HG02588 (cell line): ENCODE measurements at regions not wholly inside any gene's neighbourhood (a gene's known extent, or its start where the extent isn't known, plus 50 kb on each side); places are given as distances from the start of the nearest gene placed in this dataset.
"Not testable (repeated sequence)": the region's sequence is repeated elsewhere in the genome, so short reads cannot be mapped to it uniquely, and the experiment has no call there.

Experiments
- ATAC-seq: cut with Tn5 transposase; IDR thresholded peaks from one replicate; pipeline ENCODE4 v1.9.1; 2021; ENCODE audit warnings: mild to moderate bottlenecking, moderate library complexity; ENCODE audit not compliant: unreplicated experiment

DNA sequence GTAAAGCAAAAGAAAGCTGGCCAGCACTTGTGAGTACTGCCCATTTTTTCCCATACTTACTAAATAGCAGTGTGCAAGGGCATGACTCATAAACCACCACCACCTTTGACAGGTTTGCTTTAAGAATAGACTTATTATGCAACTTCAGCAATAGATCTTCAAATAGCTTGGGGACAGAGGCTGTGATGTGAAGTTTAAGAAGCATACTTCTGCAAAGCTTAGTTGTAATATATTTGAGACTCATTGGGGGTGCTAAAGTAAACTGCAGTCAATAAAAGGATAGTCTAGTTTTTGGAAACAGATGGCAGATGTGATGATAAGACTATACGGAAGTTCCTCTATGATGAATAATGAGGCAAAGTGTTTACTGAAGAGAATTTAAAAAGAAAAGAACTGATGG, 210.0 kb downstream of the PLA2G4A start:
- ATAC-seq, result no peak

DNA sequence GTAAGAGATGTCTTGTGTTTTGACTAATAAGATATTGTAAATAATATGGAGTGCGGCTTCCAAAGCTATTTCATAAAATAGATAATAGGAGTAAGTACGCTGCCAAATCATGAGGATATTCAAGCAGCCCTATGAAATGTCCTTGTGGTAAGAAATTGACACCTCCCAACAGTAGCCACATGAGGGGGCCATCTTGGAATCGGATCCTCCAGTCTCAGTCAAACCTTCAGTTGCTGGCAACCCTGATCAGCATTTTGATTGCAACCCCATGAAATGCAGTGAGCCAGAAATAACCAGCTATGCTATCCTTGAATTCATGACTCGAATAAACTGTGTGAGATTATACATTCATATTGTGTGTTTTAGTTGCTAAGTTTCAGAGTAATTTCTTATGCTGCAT, 212.4 kb downstream of the PLA2G4A start:
- no peak for ATAC-seq

DNA sequence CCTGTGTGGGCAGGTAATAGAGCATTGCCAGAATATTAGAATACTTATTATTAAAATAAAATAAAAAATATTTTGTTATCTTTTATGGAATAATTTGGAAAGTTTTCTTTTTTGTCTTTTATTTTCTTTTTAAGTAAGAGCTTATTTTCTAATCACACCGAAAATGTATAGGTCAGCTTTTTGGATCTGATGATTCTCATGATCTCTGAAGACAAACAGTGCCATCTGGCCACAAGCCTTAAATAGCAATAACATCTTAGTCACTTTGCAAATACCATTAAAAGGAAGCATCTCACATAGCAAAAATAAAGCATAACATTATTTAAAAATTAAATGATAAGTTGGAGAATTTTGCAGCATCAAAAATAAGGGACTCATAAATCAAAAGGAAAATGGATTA, 213.8 kb downstream of the PLA2G4A start:
- ATAC-seq, result no peak

DNA sequence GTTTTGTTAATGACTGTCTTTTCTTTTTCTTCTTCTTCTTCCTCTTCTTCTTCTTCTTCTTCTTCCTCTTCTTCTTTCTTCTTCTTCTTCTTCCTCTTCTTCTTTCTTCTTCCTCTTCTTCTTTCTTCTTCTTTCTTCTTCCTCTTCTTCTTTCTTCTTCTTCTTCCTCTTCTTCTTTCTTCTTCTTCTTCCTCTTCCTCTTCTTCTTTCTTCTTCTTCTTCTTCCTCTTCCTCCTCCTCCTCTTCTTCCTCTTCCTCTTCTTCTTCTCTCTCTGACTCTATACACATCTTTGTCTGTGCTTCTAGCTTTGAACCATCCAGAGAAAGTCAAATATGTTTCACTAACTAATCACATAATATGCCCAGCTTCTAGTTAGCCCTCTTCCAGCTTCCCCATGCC, 214.7 kb downstream of the PLA2G4A start:
- not testable (repeated sequence) for ATAC-seq

DNA sequence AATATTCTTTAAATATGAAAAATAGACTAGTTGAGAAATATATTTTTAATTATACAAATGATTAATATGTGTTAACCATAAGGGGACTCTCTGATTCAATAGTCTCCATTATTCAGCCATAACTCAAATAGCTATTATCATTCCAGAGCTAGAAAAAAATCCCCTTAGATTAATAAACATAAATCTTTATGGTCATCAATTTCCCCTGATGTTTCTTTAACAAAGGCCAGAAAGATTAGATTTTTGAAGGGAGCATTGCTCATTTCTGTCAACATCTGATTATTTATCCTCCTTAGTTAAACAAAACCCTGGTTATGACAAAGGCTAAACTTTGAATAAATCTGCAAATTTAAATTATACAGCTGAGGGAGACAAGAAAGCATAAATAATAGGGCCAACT, 215.7 kb downstream of the PLA2G4A start:
- ATAC-seq, result no peak

DNA sequence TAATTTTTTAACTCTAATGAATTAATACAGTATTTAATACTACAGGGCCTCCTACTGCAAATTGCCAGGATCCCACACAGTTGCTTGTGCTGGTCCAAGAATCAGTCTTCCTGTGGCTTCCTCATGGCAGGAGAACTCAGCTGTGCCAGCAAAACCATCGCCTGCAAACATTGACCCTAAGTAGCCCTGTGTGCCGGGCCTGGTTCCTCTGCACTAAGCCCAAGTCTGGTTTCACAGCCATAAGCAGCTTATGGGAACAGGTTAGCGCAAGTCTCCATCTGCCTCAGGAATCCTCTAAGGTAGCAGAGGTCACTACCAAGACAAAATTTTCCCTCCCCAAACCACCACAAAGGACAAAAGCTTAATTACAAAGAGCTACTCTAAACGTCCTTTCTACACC, 216.6 kb downstream of the PLA2G4A start:
- ATAC-seq, result no peak

DNA sequence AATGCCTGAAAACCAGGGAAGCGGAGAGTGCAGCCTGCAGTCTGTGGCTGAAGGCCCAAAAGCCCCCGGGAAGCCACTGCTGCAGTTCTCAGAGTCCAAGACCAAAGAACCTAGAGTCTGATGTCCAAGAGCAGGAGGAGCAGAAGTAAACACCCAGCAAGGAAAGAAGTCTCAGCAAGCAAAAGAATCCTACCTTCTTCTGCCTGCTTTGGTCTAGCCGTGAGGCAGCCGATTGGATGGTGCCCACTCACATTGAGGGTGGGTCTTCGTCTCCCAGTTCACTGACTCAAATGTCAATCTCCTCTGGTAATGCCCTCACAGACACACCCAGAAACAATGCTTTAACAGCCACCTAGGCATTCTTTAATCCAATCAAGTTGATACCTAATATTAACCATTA, 217.5 kb downstream of the PLA2G4A start:
- ATAC-seq, result no peak

DNA sequence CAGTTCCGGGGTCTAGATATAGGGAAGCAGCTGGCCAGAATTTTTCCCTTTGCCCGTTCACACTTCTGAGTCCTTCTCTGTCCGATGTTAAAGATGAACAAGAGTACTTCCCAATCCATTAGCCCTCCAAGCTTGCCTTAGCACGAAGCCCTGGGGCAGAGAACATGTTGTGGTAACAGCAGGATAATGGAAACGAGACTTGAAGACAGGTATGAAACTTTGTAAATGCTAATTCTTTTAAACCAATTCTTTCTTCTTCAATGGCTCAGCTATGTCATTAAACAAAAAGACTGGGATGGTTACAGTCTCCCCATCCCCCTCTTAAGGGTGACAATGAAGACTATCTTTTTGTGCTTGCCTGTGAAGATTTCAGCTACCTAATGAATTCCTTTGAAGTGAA, 218.5 kb downstream of the PLA2G4A start:
- no peak for ATAC-seq

DNA sequence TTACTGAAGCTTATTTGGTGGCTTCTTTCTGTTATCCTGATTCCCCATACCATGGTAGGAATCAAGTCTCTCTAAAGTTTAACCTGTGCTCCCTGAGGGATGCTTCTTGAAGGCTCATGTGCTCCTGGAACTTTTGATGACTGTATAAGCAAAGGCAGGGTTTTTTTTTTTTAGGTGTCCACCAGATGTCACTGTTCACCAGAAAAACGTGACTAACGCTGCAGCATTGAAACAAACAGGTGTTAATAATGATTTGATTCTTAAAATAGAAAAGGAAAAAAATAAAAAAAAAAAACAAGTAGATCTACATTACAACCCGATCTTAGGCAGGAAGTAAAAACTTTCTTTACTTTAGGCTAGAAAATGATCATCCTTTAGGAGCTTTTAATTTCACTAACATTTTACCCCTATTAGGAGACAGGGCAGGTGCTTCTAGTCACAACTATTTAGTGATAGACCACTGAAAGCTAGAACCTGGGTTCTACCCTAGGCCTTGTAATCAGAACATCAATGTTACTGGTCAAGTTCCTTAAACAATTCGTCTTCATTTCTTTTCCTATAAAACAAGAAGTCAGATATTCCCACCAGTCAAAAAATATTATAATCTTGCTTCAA, 223.0 kb downstream of the PLA2G4A start:
- peak; percentile 77 for ATAC-seq

DNA sequence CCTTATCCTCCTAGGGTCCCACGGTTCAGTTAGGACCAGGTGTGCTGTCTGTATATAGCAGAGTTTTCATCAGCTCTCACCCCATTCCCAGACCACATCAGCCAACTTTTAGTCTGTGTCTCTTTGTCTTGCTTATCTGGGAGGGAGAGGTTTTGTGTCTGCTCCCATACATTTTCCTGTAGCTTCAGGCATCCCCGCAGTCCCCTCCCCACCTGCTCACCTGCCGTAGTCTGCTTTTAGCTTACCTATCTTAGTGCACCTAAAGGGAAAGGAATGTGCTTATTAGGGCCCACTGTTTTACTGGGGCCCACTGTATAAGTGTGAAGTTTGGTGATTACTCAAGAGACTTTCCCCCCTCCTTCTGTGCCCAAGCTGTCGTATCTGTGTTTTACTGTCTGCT, 225.1 kb downstream of the PLA2G4A start:
- ATAC-seq, result no peak

DNA sequence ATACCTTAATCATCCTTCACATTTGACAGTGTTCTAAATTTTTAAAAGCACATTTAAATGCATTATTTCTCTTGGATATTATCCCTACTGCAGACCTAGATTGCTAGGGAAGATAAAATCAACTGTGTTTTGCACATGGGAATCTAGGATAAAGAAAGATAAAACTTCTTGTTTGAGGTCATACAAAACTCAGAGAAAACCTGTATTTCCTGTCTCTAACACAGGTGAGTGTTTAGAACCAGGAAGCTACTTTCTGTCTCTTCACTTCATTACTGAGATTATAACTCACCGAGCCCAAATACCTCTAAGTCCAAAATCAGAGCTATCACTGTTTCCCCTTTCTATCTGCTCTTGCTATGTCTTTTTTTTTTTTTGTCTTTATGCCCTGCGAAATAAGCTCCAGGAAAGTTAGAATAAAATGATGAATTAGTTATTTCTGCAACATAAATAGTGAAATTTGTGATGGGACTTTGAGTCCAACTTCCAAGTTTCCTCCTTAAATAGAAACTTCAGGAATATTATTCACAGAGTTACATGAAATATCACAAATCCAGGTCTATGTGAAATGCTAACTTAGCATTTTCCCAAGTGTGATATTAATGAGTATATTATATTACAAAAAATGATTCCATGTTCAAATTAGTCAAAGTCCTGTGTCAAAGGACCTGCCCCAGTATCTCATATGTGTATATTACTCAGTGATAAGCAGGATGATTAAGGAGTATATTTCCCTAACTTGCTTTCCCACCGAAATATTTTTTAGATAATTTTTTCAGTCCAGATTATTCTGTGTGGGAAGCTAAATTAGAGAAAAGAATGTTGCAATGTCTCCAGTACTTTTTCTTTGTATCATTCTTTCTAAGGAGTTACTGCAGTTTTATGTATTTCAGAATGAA, 226.4 kb downstream of the PLA2G4A start:
- no peak for ATAC-seq

DNA sequence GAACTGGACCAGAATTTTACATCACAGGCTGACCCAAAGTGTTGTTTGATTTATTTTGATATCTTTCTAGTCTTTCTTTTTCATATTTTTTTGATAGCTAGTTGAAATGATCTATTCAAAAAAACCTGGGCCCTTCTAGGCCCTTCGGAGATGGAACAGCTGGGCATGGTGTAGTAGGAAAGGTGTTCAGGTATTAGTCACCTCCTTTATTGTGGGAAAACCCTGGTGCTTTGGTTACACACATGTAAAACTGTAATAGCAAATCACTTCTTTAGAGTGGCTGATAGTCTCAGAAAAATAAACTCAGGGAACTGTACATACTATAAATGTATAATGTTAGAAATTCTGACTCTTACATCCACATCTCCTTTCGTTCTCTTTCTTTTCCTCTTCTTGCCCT, 234.5 kb downstream of the PLA2G4A start:
- ATAC-seq, result no peak

DNA sequence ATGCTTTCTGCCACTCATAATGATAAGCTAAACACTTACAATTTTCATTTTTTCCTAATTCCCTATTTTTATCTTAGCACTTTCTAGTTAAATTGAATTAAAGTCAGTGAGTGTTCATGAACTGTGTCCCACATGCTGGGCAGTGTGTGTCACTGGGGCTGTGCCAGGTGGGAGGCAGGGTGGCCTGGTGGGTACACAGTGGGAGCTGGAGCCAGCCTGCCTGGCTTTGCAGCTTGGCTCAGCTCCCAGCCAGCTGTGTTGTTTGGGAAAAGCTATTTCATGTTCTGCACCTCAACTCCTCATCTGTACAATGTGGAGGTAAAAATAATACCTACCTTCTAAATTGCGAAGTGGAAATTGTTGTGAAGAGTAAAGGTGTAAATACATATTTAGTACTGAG, 238.4 kb downstream of the PLA2G4A start:
- no peak for ATAC-seq

DNA sequence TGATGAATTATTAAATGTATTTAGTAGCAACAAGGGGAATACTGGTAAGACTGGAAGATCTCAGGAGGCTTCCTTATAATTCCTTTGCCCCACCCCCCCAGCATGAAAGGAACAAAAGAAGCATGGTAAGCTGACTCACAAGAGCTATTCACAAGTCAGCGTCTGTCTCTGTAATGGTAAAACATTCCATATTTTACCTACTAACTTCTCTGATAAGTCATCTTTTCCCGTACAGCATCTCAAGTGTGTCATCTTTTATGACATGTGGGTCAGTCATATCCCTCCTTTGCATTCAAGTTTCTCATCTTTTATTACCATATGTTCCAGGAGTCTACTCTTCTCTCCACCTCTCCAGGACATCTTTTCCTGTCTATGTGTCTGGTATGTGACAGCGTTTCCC, 241.3 kb downstream of the PLA2G4A start:
- ATAC-seq, result no peak

DNA sequence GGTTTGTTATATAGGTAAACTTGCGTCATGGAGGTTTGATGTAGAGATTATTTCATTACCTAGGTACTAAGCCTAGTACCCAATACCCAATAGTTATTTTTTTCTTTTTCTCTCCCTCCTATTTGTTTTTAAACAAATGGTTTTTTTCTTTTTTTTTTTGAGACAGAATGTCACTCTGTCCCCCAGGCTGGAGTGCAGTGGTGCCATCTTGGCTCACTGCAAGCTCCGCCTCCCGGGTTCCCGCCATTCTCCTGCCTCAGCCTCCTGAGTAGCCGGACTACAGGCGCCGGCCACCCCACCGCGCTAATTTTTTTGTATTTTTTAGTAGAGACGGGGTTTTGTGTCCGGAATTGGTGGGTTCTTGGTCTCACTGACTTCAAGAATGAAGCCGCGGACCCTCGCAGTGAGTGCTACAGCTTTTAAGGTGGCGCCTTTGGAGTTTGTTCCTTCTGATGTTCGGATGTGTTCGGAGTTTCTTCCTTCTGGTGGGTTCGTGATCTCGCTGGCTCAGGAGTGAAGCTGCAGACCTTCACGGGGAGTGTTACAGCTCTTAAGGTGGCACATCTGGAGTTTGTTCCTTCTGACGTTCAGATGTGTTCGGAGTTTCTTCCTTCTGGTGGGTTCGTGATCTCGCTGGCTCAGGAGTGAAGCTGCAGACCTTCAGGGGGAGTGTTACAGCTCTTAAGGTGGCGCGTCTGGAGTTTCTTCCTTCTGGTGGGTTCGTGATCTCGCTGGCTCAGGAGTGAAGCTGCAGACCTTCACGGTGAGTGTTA, 243.7 kb downstream of the PLA2G4A start:
- not testable (repeated sequence) for ATAC-seq

DNA sequence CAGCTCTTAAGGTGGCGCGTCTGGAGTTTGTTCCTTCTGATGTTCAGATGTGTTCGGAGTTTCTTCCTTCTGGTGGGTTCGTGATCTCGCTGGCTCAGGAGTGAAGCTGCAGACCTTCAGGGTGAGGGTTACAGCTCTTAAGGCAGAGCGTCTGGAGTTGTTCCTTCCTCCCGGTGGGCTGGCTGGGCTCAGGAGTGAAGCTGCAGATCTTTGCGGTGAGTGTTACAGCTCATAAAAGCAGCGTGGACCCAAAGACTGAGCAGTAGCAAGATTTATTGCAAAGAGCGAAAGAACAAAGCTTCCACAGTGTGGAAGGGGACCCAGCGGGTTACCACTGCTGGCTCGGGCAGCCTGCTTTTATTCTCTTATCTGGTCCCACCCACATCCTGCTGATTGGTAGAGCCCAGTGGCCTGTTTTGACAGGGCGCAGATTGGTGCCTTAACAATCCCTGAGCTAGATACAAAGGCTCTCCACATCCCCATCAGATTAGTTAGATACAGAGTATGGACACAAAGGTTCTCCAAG, 244.3 kb downstream of the PLA2G4A start:
- not testable (repeated sequence) for ATAC-seq

DNA sequence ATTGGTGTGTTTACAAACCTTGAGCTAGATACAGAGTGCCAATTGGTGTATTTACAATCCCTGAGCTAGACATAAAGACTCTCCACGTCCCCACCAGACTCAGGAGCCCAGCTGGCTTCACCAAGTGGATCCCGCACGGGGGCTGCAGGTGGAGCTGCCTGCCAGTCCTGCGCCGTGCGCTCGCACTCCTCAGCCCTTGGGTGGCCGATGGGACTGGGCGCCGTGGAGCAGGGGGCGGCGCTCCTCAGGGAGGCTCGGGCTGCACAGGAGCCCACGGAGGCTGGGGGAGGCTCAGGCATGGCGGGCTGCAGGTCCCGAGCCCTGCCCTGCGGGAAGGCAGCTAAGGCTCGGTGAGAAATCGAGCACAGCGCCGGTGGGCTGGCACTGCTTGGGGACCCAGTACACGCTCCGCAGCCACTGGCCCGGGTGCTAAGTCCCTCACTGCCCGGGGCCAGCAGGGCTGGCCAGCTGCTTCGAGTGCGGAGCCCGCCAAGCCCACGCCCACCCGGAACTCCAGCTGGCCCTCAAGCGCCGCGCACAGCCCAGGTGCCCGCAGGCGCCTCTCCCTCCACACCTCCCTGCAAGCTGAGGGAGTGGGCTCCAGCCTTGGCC, 245.0 kb downstream of the PLA2G4A start:
- ATAC-seq, result not testable (repeated sequence)

DNA sequence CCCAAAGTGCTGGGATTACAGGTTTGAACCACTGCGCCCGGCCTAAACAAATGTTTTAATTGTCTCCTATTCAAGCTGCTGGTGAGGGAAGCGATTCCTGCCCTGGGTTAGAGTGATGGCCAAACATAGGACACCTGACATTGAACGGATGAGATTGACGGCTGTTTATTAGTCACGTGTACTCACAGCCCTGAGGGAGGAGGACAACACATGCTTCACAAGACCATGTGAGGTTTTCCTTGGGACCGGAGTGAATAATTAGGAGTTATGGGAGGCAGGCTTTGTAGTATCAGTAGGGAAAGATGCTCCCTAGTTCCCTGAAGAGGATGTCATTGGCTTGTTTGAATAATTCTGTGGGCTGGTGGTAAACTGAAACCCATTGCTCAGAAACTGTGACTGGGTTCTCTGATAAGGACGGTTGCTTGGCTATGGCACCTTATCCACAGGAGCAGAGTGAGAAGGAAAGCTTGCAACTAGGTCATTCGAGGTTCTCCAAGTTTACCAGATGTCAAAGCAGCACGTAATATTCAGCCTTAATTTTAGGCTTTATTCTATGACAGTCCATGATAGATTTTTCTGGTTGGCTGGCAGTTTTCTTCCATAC, 245.8 kb downstream of the PLA2G4A start:
- ATAC-seq, result no peak

DNA sequence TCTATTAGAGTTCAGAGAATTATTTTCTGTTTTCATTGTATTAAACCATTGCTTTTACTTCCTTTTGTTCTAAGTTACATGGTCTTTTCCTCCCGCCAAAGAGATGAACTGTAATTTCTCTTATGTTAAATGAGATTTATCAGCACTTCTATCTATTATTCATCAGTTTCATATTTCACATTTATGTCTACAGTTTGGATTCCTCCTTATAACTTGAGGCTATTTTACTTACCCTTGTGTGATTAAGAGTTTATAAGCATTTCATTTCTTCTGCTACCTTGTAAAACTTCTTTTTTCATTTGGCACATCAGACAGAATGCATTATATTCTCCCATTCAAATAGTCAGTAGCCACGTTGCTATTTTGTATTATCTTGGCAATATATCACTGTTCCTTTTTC, 248.2 kb downstream of the PLA2G4A start:
- ATAC-seq, result no peak

DNA sequence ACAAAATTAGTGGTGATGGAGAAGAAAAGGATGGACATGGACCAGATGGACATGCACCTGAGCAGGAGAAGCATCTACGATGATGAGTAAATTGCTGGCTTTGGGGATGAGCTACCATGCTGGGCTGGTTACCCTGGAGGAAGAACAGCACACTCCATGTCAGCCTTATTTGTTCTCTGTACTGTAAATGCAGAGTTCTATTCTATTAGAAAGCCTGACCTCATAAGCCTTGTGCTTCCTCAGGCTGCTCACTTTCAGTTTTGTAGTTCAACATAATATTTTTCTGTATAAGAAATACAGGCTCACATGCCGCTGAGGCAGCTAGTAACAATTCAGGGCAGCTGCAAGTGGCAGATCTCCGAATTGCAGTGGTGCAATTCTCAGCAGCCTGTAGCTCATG, 249.6 kb downstream of the PLA2G4A start:
- no peak for ATAC-seq

DNA sequence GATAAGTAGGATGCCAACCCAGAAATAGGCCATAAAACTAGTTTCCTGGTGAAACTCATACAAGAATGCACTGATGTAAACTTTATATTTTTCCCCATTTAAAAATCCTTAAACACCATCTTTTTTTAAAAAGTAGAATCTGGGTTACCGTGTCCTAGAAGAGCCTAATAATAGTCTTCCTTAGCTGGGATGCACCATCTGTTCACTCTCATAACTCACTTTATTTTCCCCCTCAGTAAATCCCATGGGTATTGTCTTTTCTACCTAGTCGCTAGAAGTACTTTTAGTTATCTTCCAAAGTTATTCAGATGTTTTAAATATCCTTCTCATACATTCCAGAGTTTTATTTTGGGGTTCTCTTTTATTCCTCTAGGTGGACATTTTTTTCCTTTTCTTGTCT, 250.2 kb downstream of the PLA2G4A start:
- no peak for ATAC-seq
